Keratinocyte (primary cell): ENCODE measurements at regions not wholly inside any gene's neighbourhood (a gene's known extent, or its start where the extent isn't known, plus 50 kb on each side); places are given as distances from the start of the nearest gene placed in this dataset.

Source experiments
- DNase-seq: peaks from one replicate; pipeline ENCODE4 v3.0.0-alpha.2; 2011; ENCODE audit warnings: low read depth, missing footprints, low spot score
- FAIRE-seq: peaks from 2 replicates; lab custom pipeline; 2011; peaks lifted over from hg19 to GRCh38; lab: Jason Lieb, UNC
- H2AFZ ChIP-seq: 2 replicates; pipeline ENCODE4 v1.6.0; 2012; ENCODE audit warnings: low read length, control low read depth, inconsistent platforms; ENCODE audit not compliant: control insufficient read depth
- H3K27ac ChIP-seq: 2 replicates; pipeline ENCODE4 v1.5.1; 2011; ENCODE audit warnings: low read length; ENCODE audit not compliant: control insufficient read depth, insufficient read depth
- H3K27me3 ChIP-seq: 3 replicates; pipeline ENCODE4 v1.6.0; 2011; ENCODE audit warnings: low read length; ENCODE audit not compliant: control insufficient read depth, insufficient read depth; ENCODE audit errors: extremely low read depth
- H3K36me3 ChIP-seq, 2 experiments: 2 replicates in 1 of 2; 3 replicates in 1 of 2; pipeline ENCODE4 v1.5.1; 2011; ENCODE audit warnings: low read length in 2 of 2, mild to moderate bottlenecking in 1 of 2; ENCODE audit not compliant: control insufficient read depth in 2 of 2, insufficient read depth in 2 of 2; ENCODE audit errors: extremely low read depth in 1 of 2
- H3K4me1 ChIP-seq: 3 replicates; pipeline ENCODE4 v1.5.1; 2011; ENCODE audit warnings: low read length; ENCODE audit not compliant: control insufficient read depth, insufficient read depth; ENCODE audit errors: extremely low read depth
- H3K4me2 ChIP-seq: 3 replicates; pipeline ENCODE4 v1.6.0; 2011; ENCODE audit warnings: low read depth, low read length; ENCODE audit not compliant: control insufficient read depth, insufficient read depth; ENCODE audit errors: extremely low read depth
- H3K4me3 ChIP-seq, 3 experiments: fragments of 200-600 bp in 1 of 3; sonication (generic) in 1 of 3; 2 replicates in 2 of 3; 3 replicates in 1 of 3; pipeline ENCODE4 v1.5.1; 2011 to 2016; ENCODE audit warnings: low read length in 3 of 3, mild to moderate bottlenecking in 3 of 3, control low read depth in 2 of 3, inconsistent platforms in 1 of 3, low read depth in 1 of 3, mixed read lengths in 1 of 3, mixed run types in 1 of 3, moderate library complexity in 1 of 3; ENCODE audit not compliant: control insufficient read depth in 2 of 3, insufficient read depth in 2 of 3; ENCODE audit errors: extremely low read depth in 1 of 3
- H3K79me2 ChIP-seq: 2 replicates; pipeline ENCODE4 v1.6.0; 2012; ENCODE audit warnings: low read length; ENCODE audit not compliant: control insufficient read depth, insufficient read depth
- H3K9ac ChIP-seq: 3 replicates; pipeline ENCODE4 v1.6.0; 2011; ENCODE audit warnings: low read length; ENCODE audit not compliant: control insufficient read depth, insufficient read depth; ENCODE audit errors: extremely low read depth
- H3K9me1 ChIP-seq: 3 replicates; pipeline ENCODE4 v1.6.0; 2011; ENCODE audit warnings: low read length; ENCODE audit not compliant: control insufficient read depth, insufficient read depth; ENCODE audit errors: extremely low read depth
- H3K9me3 ChIP-seq: 2 replicates; pipeline ENCODE4 v1.5.1; 2012; ENCODE audit warnings: low read depth, low read length; ENCODE audit not compliant: control insufficient read depth
- H4K20me1 ChIP-seq: 3 replicates; pipeline ENCODE4 v1.6.0; 2011; ENCODE audit warnings: low read length; ENCODE audit not compliant: control insufficient read depth, insufficient read depth; ENCODE audit errors: extremely low read depth
- EZH2 ChIP-seq: IDR thresholded peaks from one replicate; pipeline ENCODE4 v1.6.1; 2012; ENCODE audit warnings: inconsistent platforms, mild to moderate bottlenecking, low read length, moderate library complexity
- dilution Hi-C: fragments of 300-500 bp; cut with MboI; formaldehyde crosslinking; loops from one replicate; pipeline ENCODE4 v1.7.0; 2020; ENCODE audit warnings: low sequenced_read_pairs; ENCODE audit not compliant: extremely low pct_ligation_motif_present
- TF ChIP-seq, protein P1 (sequence below), 3 experiments: IDR thresholded peaks in 1 of 3; conservative IDR thresholded peaks in 1 of 3; optimal IDR thresholded peaks in 1 of 3; 2 replicates in 2 of 3; 3 replicates in 1 of 3; pipeline versions ENCODE3 to v1.5.1; 2011; ENCODE audit warnings: low read length in 3 of 3, mild to moderate bottlenecking in 3 of 3, moderate library complexity in 2 of 3, control low read depth in 1 of 3, inconsistent platforms in 1 of 3; ENCODE audit not compliant: insufficient read depth in 2 of 3; ENCODE audit errors: extremely low read depth in 1 of 3

DNA sequence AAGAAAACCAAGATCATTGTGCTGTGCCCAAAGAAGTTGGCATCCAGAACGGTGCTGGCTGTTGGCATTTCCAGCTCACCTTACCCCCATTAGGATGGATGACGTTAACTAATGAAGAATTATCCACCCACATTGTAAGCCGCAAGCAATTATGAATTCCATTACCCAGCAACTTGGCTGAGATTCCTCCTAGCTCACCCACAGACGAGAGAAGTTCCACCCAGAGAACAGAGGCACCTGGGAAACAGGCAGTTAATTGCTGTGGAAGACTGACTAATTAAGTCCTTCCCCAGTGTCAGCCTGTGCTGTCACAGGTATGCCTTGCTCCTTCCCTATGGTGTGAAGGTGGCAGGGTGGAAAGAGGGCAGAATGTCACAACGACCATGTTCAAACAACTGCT lies 456.2 kb upstream of the CDH5 start:
- dilution Hi-C loops, result no loop called here
- Histone ChIP-seq H4K20me1 (no peaks in the 10 kb centered on the region), H3K79me2 (no peaks in the 10 kb centered on the region), H3K4me1 (peaks cover 14% of the 10 kb centered on the region), H3K4me2 (peak overlapping the region; percentile 24), H2AFZ (peak overlapping the region; percentile 25), H3K27ac (no peak overlapping the region), H3K27me3 (no peaks in the 10 kb centered on the region), H3K9me1 (no peaks in the 10 kb centered on the region), H3K9me3 (no peaks in the 10 kb centered on the region), H3K9ac (no peak overlapping the region), H3K4me3 (no peak overlapping the region), H3K36me3 (no peaks in the 10 kb centered on the region)
- no peak for TF ChIP-seq EZH2
- TF ChIP-seq, protein P1, sequence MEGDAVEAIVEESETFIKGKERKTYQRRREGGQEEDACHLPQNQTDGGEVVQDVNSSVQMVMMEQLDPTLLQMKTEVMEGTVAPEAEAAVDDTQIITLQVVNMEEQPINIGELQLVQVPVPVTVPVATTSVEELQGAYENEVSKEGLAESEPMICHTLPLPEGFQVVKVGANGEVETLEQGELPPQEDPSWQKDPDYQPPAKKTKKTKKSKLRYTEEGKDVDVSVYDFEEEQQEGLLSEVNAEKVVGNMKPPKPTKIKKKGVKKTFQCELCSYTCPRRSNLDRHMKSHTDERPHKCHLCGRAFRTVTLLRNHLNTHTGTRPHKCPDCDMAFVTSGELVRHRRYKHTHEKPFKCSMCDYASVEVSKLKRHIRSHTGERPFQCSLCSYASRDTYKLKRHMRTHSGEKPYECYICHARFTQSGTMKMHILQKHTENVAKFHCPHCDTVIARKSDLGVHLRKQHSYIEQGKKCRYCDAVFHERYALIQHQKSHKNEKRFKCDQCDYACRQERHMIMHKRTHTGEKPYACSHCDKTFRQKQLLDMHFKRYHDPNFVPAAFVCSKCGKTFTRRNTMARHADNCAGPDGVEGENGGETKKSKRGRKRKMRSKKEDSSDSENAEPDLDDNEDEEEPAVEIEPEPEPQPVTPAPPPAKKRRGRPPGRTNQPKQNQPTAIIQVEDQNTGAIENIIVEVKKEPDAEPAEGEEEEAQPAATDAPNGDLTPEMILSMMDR (optimal IDR thresholded peaks at IDR 0.05 in 1 of 3, IDR thresholded peaks at IDR 0.05 in 1 of 3, conservative IDR thresholded peaks at IDR 0.05 in 1 of 3; ENCODE audit: extremely low read depth in 1 of 3, insufficient read depth in 2 of 3, low read length in 3 of 3), result no peak
- DNase-seq (no peak), FAIRE-seq (peak; percentile 20)

DNA sequence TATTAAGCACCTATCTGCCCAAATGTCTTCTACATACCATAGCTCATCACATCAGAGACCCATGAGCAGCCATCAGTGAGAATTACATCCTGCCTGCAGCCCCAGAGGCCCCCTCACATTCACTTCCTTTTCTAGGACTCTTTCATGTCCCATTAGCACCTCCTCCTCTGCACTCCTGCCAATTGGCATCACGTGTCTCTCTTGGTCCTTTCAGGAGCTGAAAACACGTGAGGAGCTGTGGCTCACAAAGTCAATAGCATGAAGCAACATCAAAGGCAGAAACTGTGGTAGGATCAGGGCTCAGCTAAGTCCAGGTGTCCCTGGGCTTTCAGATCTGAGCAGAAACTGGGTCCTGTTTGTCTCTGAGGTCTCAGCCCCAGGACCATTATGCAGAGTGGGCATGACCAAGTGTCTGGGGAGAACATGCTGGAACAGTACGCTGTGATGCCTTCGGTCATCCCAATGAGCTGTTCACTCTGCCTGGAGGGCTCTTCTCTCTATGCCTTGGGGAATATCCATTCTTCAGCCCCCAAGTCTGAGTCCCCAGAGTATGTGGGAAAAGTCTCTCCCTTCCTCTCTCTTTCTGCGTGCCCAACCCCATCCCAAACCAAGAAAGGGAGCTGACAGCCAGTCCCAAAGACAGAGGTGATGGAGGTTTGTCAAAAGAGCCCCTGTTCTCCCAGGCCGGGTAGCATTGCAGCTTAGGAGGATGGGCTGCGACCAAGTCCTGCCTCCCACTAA lies 457.0 kb upstream of the CDH5 start:
- dilution Hi-C loops, result no loop called here
- no peak for FAIRE-seq

More for the DNA sequence above, 457.0 kb upstream of the CDH5 start:
- no peak overlapping the region for H3K9ac ChIP-seq
- no peaks in the 10 kb centered on the region for H3K36me3 ChIP-seq
- TF ChIP-seq, protein P1 (optimal IDR thresholded peaks at IDR 0.05 in 1 of 3, IDR thresholded peaks at IDR 0.05 in 1 of 3, conservative IDR thresholded peaks at IDR 0.05 in 1 of 3; ENCODE audit: extremely low read depth in 1 of 3, insufficient read depth in 2 of 3, low read length in 3 of 3), result no peak
- TF ChIP-seq EZH2, result no peak
- H3K4me1 ChIP-seq, result peaks cover 14% of the 10 kb centered on the region
- H3K27ac ChIP-seq, result no peak overlapping the region
- DNase-seq, result no peak
- H4K20me1 ChIP-seq, result no peaks in the 10 kb centered on the region
- no peaks in the 10 kb centered on the region for H3K27me3 ChIP-seq
- no peaks in the 10 kb centered on the region for H3K9me1 ChIP-seq
- no peaks in the 10 kb centered on the region for H3K79me2 ChIP-seq
- no peak overlapping the region for H3K4me2 ChIP-seq
- no peaks in the 10 kb centered on the region for H3K9me3 ChIP-seq
- no peak overlapping the region for H3K4me3 ChIP-seq
- peak overlapping the region; percentile 12 for H2AFZ ChIP-seq
